ENCODE measurements at regions not wholly inside any gene's neighbourhood (a gene's known extent, or its start where the extent isn't known, plus 50 kb on each side); places are given as distances from the start of the nearest gene placed in this dataset.

- no peak for TF ChIP-seq CTCF (conservative IDR thresholded peaks at IDR 0.05)
- no peak for TF ChIP-seq ZFX (IDR thresholded peaks at IDR 0.05)
These were observed 98.6 kb downstream of the TMEM170B start for GRCh38 chr6:11636121-11636520.

All from C4-2B (cell line).